HL-60 (cell line): ENCODE measurements at regions not wholly inside any gene's neighbourhood (a gene's known extent, or its start where the extent isn't known, plus 50 kb on each side); places are given as distances from the start of the nearest gene placed in this dataset.

Source experiments
- DNase-seq, 2 experiments: peaks; one replicate each; pipeline ENCODE4 v3.0.0-alpha.2; 2010 to 2020; ENCODE audit warnings: low read depth in 1 of 2, low spot score in 1 of 2
- H3K27ac ChIP-seq: fragments of 250-450 bp; sonication (Bioruptor Pico); replicated peaks from 2 replicates; pipeline ENCODE4 v1.5.1; 2020; ENCODE audit warnings: mild to moderate bottlenecking, moderate library complexity
- H3K27me3 ChIP-seq: fragments of 250-450 bp; sonication (Bioruptor Pico); 2 replicates; pipeline ENCODE4 v1.5.1; 2021; ENCODE audit warnings: mild to moderate bottlenecking, moderate library complexity; ENCODE audit not compliant: insufficient read depth, poor library complexity, severe bottlenecking
- H3K4me3 ChIP-seq: replicated peaks from 2 replicates; pipeline ENCODE4 v1.5.1; 2011; ENCODE audit warnings: mild to moderate bottlenecking, control low read depth, low read length; ENCODE audit not compliant: insufficient read depth
- GABPA ChIP-seq: IDR thresholded peaks from 2 replicates; pipeline ENCODE4 v1.6.1; 2012; ENCODE audit warnings: low read depth
- POLR2AphosphoS5 ChIP-seq: IDR thresholded peaks from 2 replicates; pipeline ENCODE4 v1.6.1; 2012; ENCODE audit warnings: low read depth
- SPI1 ChIP-seq: IDR thresholded peaks from 2 replicates; pipeline ENCODE4 v1.6.1; 2012; ENCODE audit warnings: low read depth, mild to moderate bottlenecking, borderline replicate concordance
- TF ChIP-seq, protein P1 (sequence below): IDR thresholded peaks from one replicate; pipeline ENCODE4 v1.5.1; 2011; ENCODE audit warnings: low read length, control low read depth, inconsistent platforms; ENCODE audit not compliant: insufficient read depth
- TF ChIP-seq, protein P2 (sequence below): IDR thresholded peaks from 2 replicates; pipeline ENCODE4 v1.6.1; 2012; ENCODE audit warnings: low read depth; ENCODE audit not compliant: insufficient replicate concordance

- no peak for TF ChIP-seq GABPA
- TF ChIP-seq, protein P1, sequence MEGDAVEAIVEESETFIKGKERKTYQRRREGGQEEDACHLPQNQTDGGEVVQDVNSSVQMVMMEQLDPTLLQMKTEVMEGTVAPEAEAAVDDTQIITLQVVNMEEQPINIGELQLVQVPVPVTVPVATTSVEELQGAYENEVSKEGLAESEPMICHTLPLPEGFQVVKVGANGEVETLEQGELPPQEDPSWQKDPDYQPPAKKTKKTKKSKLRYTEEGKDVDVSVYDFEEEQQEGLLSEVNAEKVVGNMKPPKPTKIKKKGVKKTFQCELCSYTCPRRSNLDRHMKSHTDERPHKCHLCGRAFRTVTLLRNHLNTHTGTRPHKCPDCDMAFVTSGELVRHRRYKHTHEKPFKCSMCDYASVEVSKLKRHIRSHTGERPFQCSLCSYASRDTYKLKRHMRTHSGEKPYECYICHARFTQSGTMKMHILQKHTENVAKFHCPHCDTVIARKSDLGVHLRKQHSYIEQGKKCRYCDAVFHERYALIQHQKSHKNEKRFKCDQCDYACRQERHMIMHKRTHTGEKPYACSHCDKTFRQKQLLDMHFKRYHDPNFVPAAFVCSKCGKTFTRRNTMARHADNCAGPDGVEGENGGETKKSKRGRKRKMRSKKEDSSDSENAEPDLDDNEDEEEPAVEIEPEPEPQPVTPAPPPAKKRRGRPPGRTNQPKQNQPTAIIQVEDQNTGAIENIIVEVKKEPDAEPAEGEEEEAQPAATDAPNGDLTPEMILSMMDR = no peak
- TF ChIP-seq, protein P2, sequence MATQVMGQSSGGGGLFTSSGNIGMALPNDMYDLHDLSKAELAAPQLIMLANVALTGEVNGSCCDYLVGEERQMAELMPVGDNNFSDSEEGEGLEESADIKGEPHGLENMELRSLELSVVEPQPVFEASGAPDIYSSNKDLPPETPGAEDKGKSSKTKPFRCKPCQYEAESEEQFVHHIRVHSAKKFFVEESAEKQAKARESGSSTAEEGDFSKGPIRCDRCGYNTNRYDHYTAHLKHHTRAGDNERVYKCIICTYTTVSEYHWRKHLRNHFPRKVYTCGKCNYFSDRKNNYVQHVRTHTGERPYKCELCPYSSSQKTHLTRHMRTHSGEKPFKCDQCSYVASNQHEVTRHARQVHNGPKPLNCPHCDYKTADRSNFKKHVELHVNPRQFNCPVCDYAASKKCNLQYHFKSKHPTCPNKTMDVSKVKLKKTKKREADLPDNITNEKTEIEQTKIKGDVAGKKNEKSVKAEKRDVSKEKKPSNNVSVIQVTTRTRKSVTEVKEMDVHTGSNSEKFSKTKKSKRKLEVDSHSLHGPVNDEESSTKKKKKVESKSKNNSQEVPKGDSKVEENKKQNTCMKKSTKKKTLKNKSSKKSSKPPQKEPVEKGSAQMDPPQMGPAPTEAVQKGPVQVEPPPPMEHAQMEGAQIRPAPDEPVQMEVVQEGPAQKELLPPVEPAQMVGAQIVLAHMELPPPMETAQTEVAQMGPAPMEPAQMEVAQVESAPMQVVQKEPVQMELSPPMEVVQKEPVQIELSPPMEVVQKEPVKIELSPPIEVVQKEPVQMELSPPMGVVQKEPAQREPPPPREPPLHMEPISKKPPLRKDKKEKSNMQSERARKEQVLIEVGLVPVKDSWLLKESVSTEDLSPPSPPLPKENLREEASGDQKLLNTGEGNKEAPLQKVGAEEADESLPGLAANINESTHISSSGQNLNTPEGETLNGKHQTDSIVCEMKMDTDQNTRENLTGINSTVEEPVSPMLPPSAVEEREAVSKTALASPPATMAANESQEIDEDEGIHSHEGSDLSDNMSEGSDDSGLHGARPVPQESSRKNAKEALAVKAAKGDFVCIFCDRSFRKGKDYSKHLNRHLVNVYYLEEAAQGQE = no peak
- TF ChIP-seq SPI1 = no peak
- TF ChIP-seq POLR2AphosphoS5 = no peak
- no peak for DNase-seq
- H3K27ac ChIP-seq = no peak overlapping the region
- H3K4me3 ChIP-seq = no peak overlapping the region
- no peaks in the 10 kb centered on the region for H3K27me3 ChIP-seq
Measured at GRCh38 chr3:5580826-5581225, 393.3 kb downstream of the EDEM1 start.

DNA sequence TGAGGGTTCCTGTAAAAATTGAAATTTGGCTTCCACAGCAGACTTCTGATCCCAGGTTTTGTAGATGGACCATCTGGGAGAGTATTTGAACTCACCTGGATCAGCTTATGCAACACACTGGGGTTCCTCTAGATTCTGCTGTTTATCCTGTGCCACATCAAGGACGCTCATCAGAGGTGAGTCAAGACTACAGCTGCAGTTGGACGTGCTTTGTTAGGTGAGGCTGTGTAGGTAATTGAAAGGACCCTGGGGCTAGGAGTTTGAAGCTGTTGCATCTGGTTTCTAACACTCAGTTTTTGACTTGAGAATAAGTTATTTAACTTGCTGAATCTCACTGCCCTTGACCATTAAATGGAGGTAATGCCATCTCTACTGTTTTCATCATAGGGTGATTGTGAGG is 394.2 kb downstream of the EDEM1 start:
- H3K27me3 ChIP-seq = no peaks in the 10 kb centered on the region
- TF ChIP-seq, protein P1 = no peak

GRCh38 chr3:5583920-5584319 is 396.4 kb downstream of the EDEM1 start:
- H3K27ac ChIP-seq = no peak overlapping the region
- no peak for DNase-seq
- no peak overlapping the region for H3K4me3 ChIP-seq
- TF ChIP-seq, protein P1 = no peak
- TF ChIP-seq SPI1 = no peak
- TF ChIP-seq POLR2AphosphoS5 = no peak
- TF ChIP-seq, protein P2 = no peak
- TF ChIP-seq GABPA = no peak
- H3K27me3 ChIP-seq = no peaks in the 10 kb centered on the region

More for the DNA sequence above, 394.2 kb downstream of the EDEM1 start:
- H3K4me3 ChIP-seq = no peak overlapping the region
- no peak overlapping the region for H3K27ac ChIP-seq
- DNase-seq = no peak

DNA sequence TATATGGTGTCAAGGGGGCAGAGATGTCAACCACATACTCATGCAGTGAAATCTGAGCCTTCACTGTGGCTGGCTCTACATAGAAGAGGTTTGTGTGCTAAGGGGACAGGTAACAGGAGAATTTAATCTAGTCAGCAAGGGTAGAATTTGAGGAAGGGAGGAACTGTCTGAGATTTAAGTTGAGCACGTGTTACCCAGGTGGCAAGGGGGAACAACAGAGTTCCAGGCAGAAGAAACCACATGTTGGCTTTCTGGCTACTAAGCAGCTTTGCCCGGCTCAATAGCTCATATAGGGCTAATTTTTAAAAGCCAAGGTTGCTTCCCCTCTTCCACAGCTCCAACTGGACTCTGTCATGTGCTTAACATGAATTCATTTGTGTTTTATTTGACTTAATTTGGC is 397.6 kb downstream of the EDEM1 start:
- Histone ChIP-seq H3K27ac (no peak overlapping the region), H3K27me3 (no peaks in the 10 kb centered on the region), H3K4me3 (no peak overlapping the region)
- DNase-seq = no peak
- TF ChIP-seq SPI1 (no peak), POLR2AphosphoS5 (no peak)
- TF ChIP-seq, protein P1 = no peak
- TF ChIP-seq, protein P2 = no peak
